B cell (primary cell): ENCODE measurements at regions not wholly inside any gene's neighbourhood (a gene's known extent, or its start where the extent isn't known, plus 50 kb on each side); places are given as distances from the start of the nearest gene placed in this dataset.

Experiments used
- ATAC-seq: fragments of 200-7000 bp; cut with Tn5 transposase; one replicate; pipeline ENCODE4 v1.10.0; 2021; ENCODE audit warnings: low read depth, mild to moderate bottlenecking, moderate number of reproducible peaks, moderate library complexity
- CTCF ChIA-PET: fragments of 350-600 bp; sonication (Branson Sonifier 250); formaldehyde crosslinking; loops from one replicate; lab custom pipeline; 2021; ENCODE audit warnings: antibody characterized with exemption, inconsistent platforms; lab: Charles Lee
- POLR2A ChIA-PET: fragments of 350-600 bp; sonication (Branson Sonifier 250); formaldehyde crosslinking; loops from one replicate; lab custom pipeline; 2021; ENCODE audit warnings: antibody characterized with exemption; lab: Charles Lee
- DNase-seq: peaks from one replicate; pipeline ENCODE4 v3.0.0; 2013
- H2AFZ ChIP-seq: 2 replicates; pipeline ENCODE4 v1.6.1; 2012; ENCODE audit warnings: mild to moderate bottlenecking, low read depth, low read length; ENCODE audit not compliant: insufficient read depth, poor library complexity, severe bottlenecking
- H3K27ac ChIP-seq, 2 donors: 1 replicate in 1 of 2; 2 replicates in 1 of 2; pipeline ENCODE4 v1.5.1; 2012 to 2013; ENCODE audit warnings: low read length in 2 of 2, mild to moderate bottlenecking in 2 of 2, moderate library complexity in 1 of 2
- H3K27me3 ChIP-seq, 4 experiments: fragments of 200-600 bp in 1 of 4; sonication (generic) in 1 of 4; replicated peaks in 1 of 4; 1 replicate in 2 of 4; 2 replicates in 2 of 4; pipeline versions ENCODE4 v1.6.1 to v1.7.0; 2013 to 2016; ENCODE audit warnings: low read length in 3 of 4, mild to moderate bottlenecking in 2 of 4, mixed read lengths in 1 of 4, moderate library complexity in 1 of 4; ENCODE audit not compliant: insufficient read depth in 4 of 4, control insufficient read depth in 3 of 4; ENCODE audit errors: control extremely low read depth in 1 of 4
- H3K36me3 ChIP-seq, 2 experiments: replicated peaks in 1 of 2; 1 replicate in 1 of 2; 2 replicates in 1 of 2; pipeline versions ENCODE4 v1.6.1 to v1.7.1; 2013; ENCODE audit warnings: low read length in 1 of 2; ENCODE audit not compliant: insufficient read depth in 2 of 2, control insufficient read depth in 1 of 2; ENCODE audit errors: control extremely low read depth in 1 of 2, extremely low read depth in 1 of 2
- H3K4me1 ChIP-seq, 2 donors: fragments of 200-600 bp in 1 of 2; sonication (generic) in 1 of 2; 1 replicate in 1 of 2; 2 replicates in 1 of 2; pipeline versions ENCODE4 v1.5.1 to v1.6.1; 2013 to 2017; ENCODE audit warnings: low read length in 2 of 2; ENCODE audit not compliant: control insufficient read depth in 2 of 2, insufficient read depth in 2 of 2
- H3K4me2 ChIP-seq: replicated peaks from 2 replicates; pipeline ENCODE3; 2012; ENCODE audit warnings: mild to moderate bottlenecking, low read depth, low read length; ENCODE audit not compliant: poor library complexity, severe bottlenecking
- H3K4me3 ChIP-seq, 5 experiments: fragments of 200-600 bp in 1 of 5; sonication (generic) in 1 of 5; 1 replicate in 3 of 5; 2 replicates in 2 of 5; pipeline versions ENCODE4 v1.5.1 to v1.7.0; 2011 to 2016; ENCODE audit warnings: low read length in 4 of 5, mild to moderate bottlenecking in 4 of 5, low read depth in 2 of 5, control low read depth in 1 of 5, moderate library complexity in 1 of 5; ENCODE audit not compliant: insufficient read depth in 1 of 5; ENCODE audit errors: control extremely low read depth in 1 of 5, extremely low read depth in 1 of 5
- H3K79me2 ChIP-seq: fragments of 200-600 bp; sonication (generic); one replicate; pipeline ENCODE4 v1.6.0; 2016; ENCODE audit warnings: low read length; ENCODE audit not compliant: control insufficient read depth, insufficient read depth
- H3K9ac ChIP-seq: fragments of 200-600 bp; sonication (generic); 2 replicates; pipeline ENCODE4 v1.6.1; 2017; ENCODE audit warnings: mild to moderate bottlenecking, low read length, moderate library complexity
- H3K9me3 ChIP-seq, 3 donors: one replicate each; pipeline versions ENCODE4 v1.6.1 to v1.7.1; 2013; ENCODE audit warnings: low read length in 2 of 3; ENCODE audit not compliant: control insufficient read depth in 2 of 3, insufficient read depth in 1 of 3; ENCODE audit errors: control extremely low read depth in 1 of 3
- H4K20me1 ChIP-seq: 2 replicates; pipeline ENCODE4 v1.6.0; 2012; ENCODE audit warnings: mild to moderate bottlenecking, low read length; ENCODE audit not compliant: insufficient read depth, control insufficient read depth, poor library complexity, severe bottlenecking
- H3K27ac Mint-ChIP-seq: one replicate; pipeline ENCODE4 v1.8.0; 2021; ENCODE audit warnings: mixed read lengths
- H3K27me3 Mint-ChIP-seq: one replicate; pipeline ENCODE4 v1.8.0; 2021; ENCODE audit warnings: mixed read lengths
- H3K4me1 Mint-ChIP-seq: one replicate; pipeline ENCODE4 v1.8.0; 2021; ENCODE audit warnings: mixed read lengths
- H3K4me3 Mint-ChIP-seq: one replicate; pipeline ENCODE4 v1.8.0; 2021; ENCODE audit warnings: mixed read lengths
- H3K9me3 Mint-ChIP-seq: one replicate; pipeline ENCODE4 v1.8.0; 2022; ENCODE audit warnings: mixed read lengths; ENCODE audit not compliant: insufficient read depth
- EZH2 ChIP-seq: IDR thresholded peaks from 2 replicates; pipeline ENCODE4 v1.6.1; 2012; ENCODE audit warnings: borderline replicate concordance, low read depth, mild to moderate bottlenecking, moderate library complexity, low read length; ENCODE audit not compliant: insufficient read depth, poor library complexity, severe bottlenecking
- WGBS: methylation state at CpG from one replicate; pipeline ENCODE4 v1.1.5; 2013; ENCODE audit warnings: missing lambda C conversion rate; ENCODE audit not compliant: insufficient coverage; 5-methylcytosine and 5-hydroxymethylcytosine counted together
- intact Hi-C: fragments of 100-400 bp; cut with micrococcal nuclease; formaldehyde crosslinking; loops from one replicate; pipeline ENCODE4 v1.10.0; 2022
- TF ChIP-seq, protein P1 (sequence below): fragments of 200-600 bp; IDR thresholded peaks from one replicate; pipeline ENCODE4 v1.8.0; 2022; ENCODE audit warnings: antibody characterized with exemption, mild to moderate bottlenecking

DNA sequence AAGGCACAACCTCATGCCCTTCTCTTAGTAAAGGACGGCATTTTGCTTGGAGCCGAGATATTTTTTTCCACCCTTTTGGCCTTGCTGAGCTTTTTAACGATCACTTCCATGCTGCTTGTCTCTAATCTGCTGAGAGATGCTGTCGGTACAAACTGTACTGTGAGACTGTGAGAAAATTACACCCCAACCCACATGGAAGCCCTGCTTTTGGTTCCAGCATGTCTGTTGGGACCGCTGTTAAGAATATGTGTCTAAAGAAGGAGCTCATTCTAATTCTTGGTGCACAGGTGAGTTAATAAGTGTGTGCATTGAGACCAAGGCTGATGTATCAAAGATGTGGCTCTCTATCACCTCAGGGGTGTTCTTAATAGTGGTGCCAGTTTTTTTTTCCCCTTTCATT, 304.5 kb upstream of the MAP3K7 start:
- no peaks in the 10 kb centered on the region for H3K9me3 ChIP-seq
- no peaks in the 10 kb centered on the region for H3K36me3 ChIP-seq
- WGBS: no CpG with 5 or more reads among the region's 5 CpGs
- CTCF ChIA-PET: no interaction called here
- H3K79me2 ChIP-seq: no peaks in the 10 kb centered on the region
- ATAC-seq: no peak
- H3K27ac ChIP-seq: no peak overlapping the region
- intact Hi-C loops: no loop called here
- no peak for TF ChIP-seq EZH2
- TF ChIP-seq, protein P1, sequence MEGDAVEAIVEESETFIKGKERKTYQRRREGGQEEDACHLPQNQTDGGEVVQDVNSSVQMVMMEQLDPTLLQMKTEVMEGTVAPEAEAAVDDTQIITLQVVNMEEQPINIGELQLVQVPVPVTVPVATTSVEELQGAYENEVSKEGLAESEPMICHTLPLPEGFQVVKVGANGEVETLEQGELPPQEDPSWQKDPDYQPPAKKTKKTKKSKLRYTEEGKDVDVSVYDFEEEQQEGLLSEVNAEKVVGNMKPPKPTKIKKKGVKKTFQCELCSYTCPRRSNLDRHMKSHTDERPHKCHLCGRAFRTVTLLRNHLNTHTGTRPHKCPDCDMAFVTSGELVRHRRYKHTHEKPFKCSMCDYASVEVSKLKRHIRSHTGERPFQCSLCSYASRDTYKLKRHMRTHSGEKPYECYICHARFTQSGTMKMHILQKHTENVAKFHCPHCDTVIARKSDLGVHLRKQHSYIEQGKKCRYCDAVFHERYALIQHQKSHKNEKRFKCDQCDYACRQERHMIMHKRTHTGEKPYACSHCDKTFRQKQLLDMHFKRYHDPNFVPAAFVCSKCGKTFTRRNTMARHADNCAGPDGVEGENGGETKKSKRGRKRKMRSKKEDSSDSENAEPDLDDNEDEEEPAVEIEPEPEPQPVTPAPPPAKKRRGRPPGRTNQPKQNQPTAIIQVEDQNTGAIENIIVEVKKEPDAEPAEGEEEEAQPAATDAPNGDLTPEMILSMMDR: no peak
- no peaks in the 10 kb centered on the region for H3K4me1 ChIP-seq
- H4K20me1 ChIP-seq: no peaks in the 10 kb centered on the region
- H3K27ac Mint-ChIP-seq: no peak overlapping the region
- H3K4me3 ChIP-seq: no peak overlapping the region
- H3K9ac ChIP-seq: no peak overlapping the region
- no peaks in the 10 kb centered on the region for H3K9me3 Mint-ChIP-seq
- H3K4me3 Mint-ChIP-seq: no peak overlapping the region
- no peak for DNase-seq
- POLR2A ChIA-PET: no interaction called here
- H2AFZ ChIP-seq: no peak overlapping the region
- no peaks in the 10 kb centered on the region for H3K27me3 ChIP-seq
- H3K4me1 Mint-ChIP-seq: no peaks in the 10 kb centered on the region
- no peak overlapping the region for H3K4me2 ChIP-seq
- peaks cover 21% of the 10 kb centered on the region for H3K27me3 Mint-ChIP-seq

DNA sequence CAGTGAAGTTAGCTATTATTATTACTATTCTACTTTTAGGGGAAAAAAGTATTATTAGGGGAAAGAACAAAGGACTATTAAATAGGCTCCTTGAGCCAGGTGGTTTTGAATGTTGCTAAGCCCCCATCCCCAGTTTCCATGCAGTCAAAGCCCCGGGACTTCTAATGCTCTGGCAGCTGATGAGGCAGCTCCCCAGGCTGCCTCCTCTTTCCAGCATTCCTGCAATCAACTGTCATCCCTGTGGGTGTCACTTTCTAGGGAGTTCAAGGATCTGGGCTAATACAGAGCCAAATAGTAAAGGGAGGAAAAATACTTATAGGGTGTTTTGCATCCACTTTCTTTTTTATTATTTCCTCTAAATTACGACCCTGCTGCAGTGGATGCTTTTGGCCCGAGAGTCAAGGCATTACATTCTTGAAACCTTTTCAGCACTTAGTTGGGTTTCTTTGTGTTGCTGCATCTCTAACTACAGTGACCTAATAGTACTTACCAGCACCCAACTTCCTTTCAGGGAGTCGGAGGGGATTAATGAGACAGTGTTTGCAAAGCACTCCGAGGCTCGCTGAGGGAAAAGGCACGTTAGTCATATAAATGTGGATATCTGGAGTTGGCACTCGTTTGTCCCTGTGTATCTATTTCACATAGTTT, 303.9 kb upstream of the MAP3K7 start:
- TF ChIP-seq, protein P1: no peak
- no peak for TF ChIP-seq EZH2
- intact Hi-C loops: no loop called here
- H3K9me3 ChIP-seq: peaks cover 0 to 1% (median 0%) of the 10 kb centered on the region in 3 donors
- H3K4me1 ChIP-seq: no peaks in the 10 kb centered on the region
- DNase-seq: no peak
- no peak overlapping the region for H3K27ac ChIP-seq
- H3K27me3 Mint-ChIP-seq: peaks cover 21% of the 10 kb centered on the region
- WGBS: 85% methylated on average over 5 of the region's 8 CpGs
- H3K27ac Mint-ChIP-seq: no peak overlapping the region
- H4K20me1 ChIP-seq: no peaks in the 10 kb centered on the region
- no peaks in the 10 kb centered on the region for H3K27me3 ChIP-seq
- no peaks in the 10 kb centered on the region for H3K9me3 Mint-ChIP-seq
- ChIA-PET POLR2A (no interaction called here), CTCF (no interaction called here)
- no peak overlapping the region for H3K4me3 Mint-ChIP-seq
- H3K9ac ChIP-seq: no peak overlapping the region
- H3K4me2 ChIP-seq: no peak overlapping the region
- no peak for ATAC-seq
- H3K79me2 ChIP-seq: no peaks in the 10 kb centered on the region
- no peaks in the 10 kb centered on the region for H3K4me1 Mint-ChIP-seq
- H3K4me3 ChIP-seq: no peak overlapping the region
- H2AFZ ChIP-seq: no peak overlapping the region
- H3K36me3 ChIP-seq: no peaks in the 10 kb centered on the region
